ELR (cell line): ENCODE measurements at regions not wholly inside any gene's neighbourhood (a gene's known extent, or its start where the extent isn't known, plus 50 kb on each side); places are given as distances from the start of the nearest gene placed in this dataset.
"Not testable (repeated sequence)": the region's sequence is repeated elsewhere in the genome, so short reads cannot be mapped to it uniquely, and the experiment has no call there.

ENCODE experiments used
- DNase-seq: peaks from one replicate; pipeline ENCODE4 v3.0.0-alpha.2; 2015; ENCODE audit warnings: low read depth

GRCh38 chr1:148357037-148357436 is 126.1 kb downstream of the PPIAL4G start:
- DNase-seq = no peak

GRCh38 chr1:148355976-148356375 is 127.1 kb downstream of the PPIAL4G start:
- DNase-seq = peak; percentile 42

GRCh38 chr1:148354913-148355308 is 128.2 kb downstream of the PPIAL4G start:
- DNase-seq = no peak

- DNase-seq = no peak
These were observed 128.7 kb downstream of the PPIAL4G start for GRCh38 chr1:148354284-148354912.

GRCh38 chr1:148353461-148354283 is 129.4 kb downstream of the PPIAL4G start:
- peak; percentile 94 for DNase-seq

GRCh38 chr1:148352470-148353053 is 130.5 kb downstream of the PPIAL4G start:
- DNase-seq = no peak

GRCh38 chr1:148347781-148348180 is 135.3 kb downstream of the PPIAL4G start:
- no peak for DNase-seq

- peak; percentile 52 for DNase-seq
These were observed 137.4 kb downstream of the PPIAL4G start for GRCh38 chr1:148345659-148346151.

- DNase-seq = not testable (repeated sequence)
These were observed 138.5 kb downstream of the PPIAL4G start for GRCh38 chr1:148344651-148345050.

- DNase-seq = not testable (repeated sequence)
These were observed 141.4 kb downstream of the PPIAL4G start for GRCh38 chr1:148341729-148342128.

- not testable (repeated sequence) for DNase-seq
These were observed 146.8 kb downstream of the PPIAL4G start for GRCh38 chr1:148336121-148336918.

GRCh38 chr1:148334339-148335130 is 148.6 kb downstream of the PPIAL4G start:
- peak; percentile 98 for DNase-seq

- DNase-seq = no peak
These were observed 149.2 kb downstream of the PPIAL4G start for GRCh38 chr1:148333875-148334338.

GRCh38 chr1:148328884-148329283 is 154.2 kb downstream of the PPIAL4G start:
- DNase-seq = no peak

GRCh38 chr1:148325031-148325430 is 158.1 kb downstream of the PPIAL4G start:
- not testable (repeated sequence) for DNase-seq

GRCh38 chr1:148324465-148324864 is 158.6 kb downstream of the PPIAL4G start:
- DNase-seq = not testable (repeated sequence)

- DNase-seq = not testable (repeated sequence)
These were observed 163.0 kb downstream of the PPIAL4G start for GRCh38 chr1:148320079-148320478.

GRCh38 chr1:148318904-148319242 is 164.2 kb downstream of the PPIAL4G start:
- DNase-seq = no peak

- DNase-seq = no peak
These were observed 164.8 kb downstream of the PPIAL4G start for GRCh38 chr1:148318123-148318903.

GRCh38 chr1:148317288-148317985 is 165.4 kb upstream of the NBPF11 start:
- DNase-seq = no peak
